HepG2 (cell line): ENCODE measurements at regions not wholly inside any gene's neighbourhood (a gene's known extent, or its start where the extent isn't known, plus 50 kb on each side); places are given as distances from the start of the nearest gene placed in this dataset.

ENCODE experiments used
- FOXK1 ChIP-seq: sonication (generic); formaldehyde crosslinking; IDR thresholded peaks from 2 replicates; pipeline ENCODE4 v1.4.0; 2020; ENCODE audit warnings: low read depth, missing genetic modification reagents, borderline replicate concordance
- POLR2A ChIP-seq, 2 experiments: IDR thresholded peaks; 2 replicates each; pipeline ENCODE4 v1.6.1; 2011; ENCODE audit warnings: low read depth in 2 of 2, low read length in 2 of 2, mild to moderate bottlenecking in 1 of 2, moderate library complexity in 1 of 2; ENCODE audit not compliant: insufficient read depth in 1 of 2
- RBM22 ChIP-seq: fragments of 200-400 bp; formaldehyde crosslinking; optimal IDR thresholded peaks from 2 replicates; pipeline ENCODE3; 2017; ENCODE audit warnings: mild to moderate bottlenecking, low read length, moderate library complexity
- TARDBP ChIP-seq: sonication (generic); formaldehyde crosslinking; IDR thresholded peaks from 2 replicates; pipeline ENCODE4 v1.8.0; 2022; ENCODE audit warnings: mild to moderate bottlenecking, missing genetic modification reagents
- ZNF607 ChIP-seq: sonication (generic); formaldehyde crosslinking; IDR thresholded peaks from 2 replicates; pipeline ENCODE4 v1.5.1; 2020; ENCODE audit warnings: missing genetic modification reagents, mild to moderate bottlenecking, borderline replicate concordance
- ZSCAN9 ChIP-seq: IDR thresholded peaks from 2 replicates; pipeline ENCODE4 v1.6.1; 2016; ENCODE audit warnings: borderline replicate concordance
- TF ChIP-seq, protein P1 (sequence below): sonication (generic); formaldehyde crosslinking; IDR thresholded peaks from 2 replicates; pipeline ENCODE4 v1.5.1; 2020; ENCODE audit warnings: missing genetic modification reagents, mild to moderate bottlenecking, borderline replicate concordance
- TF ChIP-seq, protein P2 (sequence below): sonication (generic); formaldehyde crosslinking; IDR thresholded peaks from 2 replicates; pipeline ENCODE4 v1.4.0; 2020; ENCODE audit warnings: mild to moderate bottlenecking, missing genetic modification reagents
- TF ChIP-seq, protein P3 (sequence below), 2 experiments: IDR thresholded peaks; 2 replicates each; pipeline ENCODE4 v1.6.1; 2011 to 2012; ENCODE audit warnings: low read length in 2 of 2, borderline replicate concordance in 1 of 2, low read depth in 1 of 2, mild to moderate bottlenecking in 1 of 2, moderate library complexity in 1 of 2
- TF ChIP-seq, protein P4 (sequence below): sonication (generic); formaldehyde crosslinking; IDR thresholded peaks from 2 replicates; pipeline ENCODE4 v1.5.0; 2020; ENCODE audit warnings: mild to moderate bottlenecking, missing genetic modification reagents, moderate library complexity
- TF ChIP-seq, protein P5 (sequence below): IDR thresholded peaks from 2 replicates; pipeline ENCODE4 v1.6.1; 2016; ENCODE audit warnings: missing compliant biosample characterization, missing genetic modification reagents, borderline replicate concordance
- TF ChIP-seq, protein P6 (sequence below), 2 experiments: sonication (generic) in 1 of 2; formaldehyde crosslinking in 1 of 2; IDR thresholded peaks; 2 replicates each; pipeline versions ENCODE4 v1.4.0 to v1.6.1; 2018 to 2020; ENCODE audit warnings: missing genetic modification reagents in 2 of 2, borderline replicate concordance in 1 of 2, low read depth in 1 of 2, mild to moderate bottlenecking in 1 of 2, missing biosample characterization in 1 of 2

DNA sequence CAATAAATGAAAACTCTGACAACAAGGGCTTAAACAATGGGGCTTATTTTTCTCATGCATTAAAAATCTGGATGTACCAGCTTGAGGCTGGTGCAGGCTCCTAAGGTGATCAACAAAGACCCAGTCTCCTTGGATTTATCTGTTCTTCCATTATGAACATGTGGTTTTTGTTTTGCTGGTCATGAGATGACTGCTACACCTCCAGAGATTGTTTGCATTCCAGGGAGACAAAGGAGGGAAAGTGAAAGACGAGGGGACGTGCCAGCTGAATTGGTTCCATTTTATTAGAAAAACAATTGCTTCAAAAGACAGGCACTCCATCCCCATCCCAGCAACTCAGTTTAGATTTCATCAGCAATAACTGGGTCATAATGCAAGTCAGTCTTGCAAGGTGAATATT lies 90.9 kb upstream of the KCNK1 start:
- no peak for TF ChIP-seq TARDBP (CRISPR knock-in tag)
- TF ChIP-seq, protein P1, sequence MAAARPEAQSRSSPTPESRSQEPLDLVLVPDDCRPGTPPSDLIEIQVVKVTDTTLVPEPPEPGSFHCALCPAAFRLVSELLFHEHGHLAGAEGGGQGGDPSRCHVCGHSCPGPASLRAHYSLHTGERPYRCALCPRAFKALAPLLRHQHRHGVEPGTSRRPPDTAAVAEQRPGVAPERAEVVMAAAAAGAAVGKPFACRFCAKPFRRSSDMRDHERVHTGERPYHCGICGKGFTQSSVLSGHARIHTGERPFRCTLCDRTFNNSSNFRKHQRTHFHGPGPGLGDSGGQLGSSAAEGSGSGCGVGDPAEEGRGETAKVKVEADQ, result no peak
- TF ChIP-seq, protein P2, sequence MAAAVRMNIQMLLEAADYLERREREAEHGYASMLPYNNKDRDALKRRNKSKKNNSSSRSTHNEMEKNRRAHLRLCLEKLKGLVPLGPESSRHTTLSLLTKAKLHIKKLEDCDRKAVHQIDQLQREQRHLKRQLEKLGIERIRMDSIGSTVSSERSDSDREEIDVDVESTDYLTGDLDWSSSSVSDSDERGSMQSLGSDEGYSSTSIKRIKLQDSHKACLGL, result no peak
- TF ChIP-seq RBM22, result no peak
- TF ChIP-seq, protein P3, sequence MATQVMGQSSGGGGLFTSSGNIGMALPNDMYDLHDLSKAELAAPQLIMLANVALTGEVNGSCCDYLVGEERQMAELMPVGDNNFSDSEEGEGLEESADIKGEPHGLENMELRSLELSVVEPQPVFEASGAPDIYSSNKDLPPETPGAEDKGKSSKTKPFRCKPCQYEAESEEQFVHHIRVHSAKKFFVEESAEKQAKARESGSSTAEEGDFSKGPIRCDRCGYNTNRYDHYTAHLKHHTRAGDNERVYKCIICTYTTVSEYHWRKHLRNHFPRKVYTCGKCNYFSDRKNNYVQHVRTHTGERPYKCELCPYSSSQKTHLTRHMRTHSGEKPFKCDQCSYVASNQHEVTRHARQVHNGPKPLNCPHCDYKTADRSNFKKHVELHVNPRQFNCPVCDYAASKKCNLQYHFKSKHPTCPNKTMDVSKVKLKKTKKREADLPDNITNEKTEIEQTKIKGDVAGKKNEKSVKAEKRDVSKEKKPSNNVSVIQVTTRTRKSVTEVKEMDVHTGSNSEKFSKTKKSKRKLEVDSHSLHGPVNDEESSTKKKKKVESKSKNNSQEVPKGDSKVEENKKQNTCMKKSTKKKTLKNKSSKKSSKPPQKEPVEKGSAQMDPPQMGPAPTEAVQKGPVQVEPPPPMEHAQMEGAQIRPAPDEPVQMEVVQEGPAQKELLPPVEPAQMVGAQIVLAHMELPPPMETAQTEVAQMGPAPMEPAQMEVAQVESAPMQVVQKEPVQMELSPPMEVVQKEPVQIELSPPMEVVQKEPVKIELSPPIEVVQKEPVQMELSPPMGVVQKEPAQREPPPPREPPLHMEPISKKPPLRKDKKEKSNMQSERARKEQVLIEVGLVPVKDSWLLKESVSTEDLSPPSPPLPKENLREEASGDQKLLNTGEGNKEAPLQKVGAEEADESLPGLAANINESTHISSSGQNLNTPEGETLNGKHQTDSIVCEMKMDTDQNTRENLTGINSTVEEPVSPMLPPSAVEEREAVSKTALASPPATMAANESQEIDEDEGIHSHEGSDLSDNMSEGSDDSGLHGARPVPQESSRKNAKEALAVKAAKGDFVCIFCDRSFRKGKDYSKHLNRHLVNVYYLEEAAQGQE (IDR thresholded peaks at IDR 0.05; ENCODE audit: borderline replicate concordance in 1 of 2, low read depth in 1 of 2, low read length in 2 of 2), result no peak
- no peak for TF ChIP-seq POLR2A (IDR thresholded peaks at IDR 0.05; ENCODE audit: insufficient read depth in 1 of 2, low read depth in 2 of 2, low read length in 2 of 2)
- TF ChIP-seq, protein P4, sequence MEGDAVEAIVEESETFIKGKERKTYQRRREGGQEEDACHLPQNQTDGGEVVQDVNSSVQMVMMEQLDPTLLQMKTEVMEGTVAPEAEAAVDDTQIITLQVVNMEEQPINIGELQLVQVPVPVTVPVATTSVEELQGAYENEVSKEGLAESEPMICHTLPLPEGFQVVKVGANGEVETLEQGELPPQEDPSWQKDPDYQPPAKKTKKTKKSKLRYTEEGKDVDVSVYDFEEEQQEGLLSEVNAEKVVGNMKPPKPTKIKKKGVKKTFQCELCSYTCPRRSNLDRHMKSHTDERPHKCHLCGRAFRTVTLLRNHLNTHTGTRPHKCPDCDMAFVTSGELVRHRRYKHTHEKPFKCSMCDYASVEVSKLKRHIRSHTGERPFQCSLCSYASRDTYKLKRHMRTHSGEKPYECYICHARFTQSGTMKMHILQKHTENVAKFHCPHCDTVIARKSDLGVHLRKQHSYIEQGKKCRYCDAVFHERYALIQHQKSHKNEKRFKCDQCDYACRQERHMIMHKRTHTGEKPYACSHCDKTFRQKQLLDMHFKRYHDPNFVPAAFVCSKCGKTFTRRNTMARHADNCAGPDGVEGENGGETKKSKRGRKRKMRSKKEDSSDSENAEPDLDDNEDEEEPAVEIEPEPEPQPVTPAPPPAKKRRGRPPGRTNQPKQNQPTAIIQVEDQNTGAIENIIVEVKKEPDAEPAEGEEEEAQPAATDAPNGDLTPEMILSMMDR (CRISPR knock-in tag), result no peak
- TF ChIP-seq ZSCAN9 (CRISPR knock-in tag), result no peak
- TF ChIP-seq, protein P5, sequence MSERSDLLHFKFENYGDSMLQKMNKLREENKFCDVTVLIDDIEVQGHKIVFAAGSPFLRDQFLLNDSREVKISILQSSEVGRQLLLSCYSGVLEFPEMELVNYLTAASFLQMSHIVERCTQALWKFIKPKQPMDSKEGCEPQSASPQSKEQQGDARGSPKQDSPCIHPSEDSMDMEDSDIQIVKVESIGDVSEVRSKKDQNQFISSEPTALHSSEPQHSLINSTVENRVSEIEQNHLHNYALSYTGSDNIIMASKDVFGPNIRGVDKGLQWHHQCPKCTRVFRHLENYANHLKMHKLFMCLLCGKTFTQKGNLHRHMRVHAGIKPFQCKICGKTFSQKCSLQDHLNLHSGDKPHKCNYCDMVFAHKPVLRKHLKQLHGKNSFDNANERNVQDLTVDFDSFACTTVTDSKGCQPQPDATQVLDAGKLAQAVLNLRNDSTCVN (CRISPR knock-in tag), result no peak
- no peak for TF ChIP-seq ZNF607 (CRISPR knock-in tag)
- TF ChIP-seq, protein P6, sequence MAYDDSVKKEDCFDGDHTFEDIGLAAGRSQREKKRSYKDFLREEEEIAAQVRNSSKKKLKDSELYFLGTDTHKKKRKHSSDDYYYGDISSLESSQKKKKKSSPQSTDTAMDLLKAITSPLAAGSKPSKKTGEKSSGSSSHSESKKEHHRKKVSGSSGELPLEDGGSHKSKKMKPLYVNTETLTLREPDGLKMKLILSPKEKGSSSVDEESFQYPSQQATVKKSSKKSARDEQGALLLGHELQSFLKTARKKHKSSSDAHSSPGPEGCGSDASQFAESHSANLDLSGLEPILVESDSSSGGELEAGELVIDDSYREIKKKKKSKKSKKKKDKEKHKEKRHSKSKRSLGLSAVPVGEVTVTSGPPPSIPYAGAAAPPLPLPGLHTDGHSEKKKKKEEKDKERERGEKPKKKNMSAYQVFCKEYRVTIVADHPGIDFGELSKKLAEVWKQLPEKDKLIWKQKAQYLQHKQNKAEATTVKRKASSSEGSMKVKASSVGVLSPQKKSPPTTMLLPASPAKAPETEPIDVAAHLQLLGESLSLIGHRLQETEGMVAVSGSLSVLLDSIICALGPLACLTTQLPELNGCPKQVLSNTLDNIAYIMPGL (CRISPR knock-in tag; IDR thresholded peaks at IDR 0.05; ENCODE audit: borderline replicate concordance in 1 of 2, low read depth in 1 of 2), result no peak
- no peak for TF ChIP-seq FOXK1
